Mucosa of gallbladder (tissue), 1 donor: ENCODE measurements at regions not wholly inside any gene's neighbourhood (a gene's known extent, or its start where the extent isn't known, plus 50 kb on each side); places are given as distances from the start of the nearest gene placed in this dataset.
"Not testable (repeated sequence)": the region's sequence is repeated elsewhere in the genome, so short reads cannot be mapped to it uniquely, and the experiment has no call there.

ENCODE experiments used
- DNase-seq: peaks from one replicate; pipeline ENCODE4 v3.0.0-alpha.2; 2020; ENCODE audit warnings: low spot score
- donor health status: DM: no; HTN: no; CAD: no.

GRCh38 chr5:124620743-124621142, 125.7 kb downstream of the ZNF608 start:
- no peak for DNase-seq

- DNase-seq: no peak
Observed at GRCh38 chr5:124619121-124619520, 127.3 kb downstream of the ZNF608 start.

- DNase-seq: no peak
Observed at GRCh38 chr5:124617787-124618186, 128.7 kb downstream of the ZNF608 start.

GRCh38 chr5:124614836-124615385, 131.5 kb downstream of the ZNF608 start:
- no peak for DNase-seq

GRCh38 chr5:124614105-124614504, 132.3 kb downstream of the ZNF608 start:
- DNase-seq: no peak

- no peak for DNase-seq
Observed at GRCh38 chr5:124613273-124613953, 133.0 kb downstream of the ZNF608 start.

- DNase-seq: no peak
Observed at GRCh38 chr5:124612023-124612422, 134.4 kb downstream of the ZNF608 start.

- not testable (repeated sequence) for DNase-seq
Observed at GRCh38 chr5:124611262-124611661, 135.2 kb downstream of the ZNF608 start.

- not testable (repeated sequence) for DNase-seq
Observed at GRCh38 chr5:124609685-124610084, 136.8 kb downstream of the ZNF608 start.

- no peak for DNase-seq
Observed at GRCh38 chr5:124606543-124606942, 139.9 kb downstream of the ZNF608 start.

- no peak for DNase-seq
Observed at GRCh38 chr5:124606093-124606492, 140.3 kb downstream of the ZNF608 start.

- DNase-seq: peak; percentile 34
Observed at GRCh38 chr5:124605541-124605940, 140.9 kb downstream of the ZNF608 start.

- no peak for DNase-seq
Observed at GRCh38 chr5:124604419-124604818, 142.0 kb downstream of the ZNF608 start.

GRCh38 chr5:124602925-124603650, 143.4 kb downstream of the ZNF608 start:
- DNase-seq: no peak

- peak; percentile 57 for DNase-seq
Observed at GRCh38 chr5:124599028-124599973, 147.1 kb downstream of the ZNF608 start.

- DNase-seq: peak; percentile 36
Observed at GRCh38 chr5:124596595-124597421, 149.6 kb downstream of the ZNF608 start.

GRCh38 chr5:124593952-124594351, 152.5 kb downstream of the ZNF608 start:
- no peak for DNase-seq

GRCh38 chr5:124592891-124593290, 153.5 kb downstream of the ZNF608 start:
- no peak for DNase-seq

GRCh38 chr5:124591583-124591982, 154.9 kb downstream of the ZNF608 start:
- no peak for DNase-seq

GRCh38 chr5:124590686-124591085, 155.8 kb downstream of the ZNF608 start:
- no peak for DNase-seq

- DNase-seq: no peak
Observed at GRCh38 chr5:124587280-124587679, 159.2 kb downstream of the ZNF608 start.
